Stimulated activated CD8-positive, alpha-beta memory T cell treated with anti-CD3 and anti-CD28 coated beads, Interleukin-4, amount 100 ng/mL, for 48 hours (primary cell): ENCODE measurements at regions not wholly inside any gene's neighbourhood (a gene's known extent, or its start where the extent isn't known, plus 50 kb on each side); places are given as distances from the start of the nearest gene placed in this dataset.

Experiments used
- DNase-seq: peaks from one replicate; pipeline ENCODE4 v3.0.0-alpha.2; 2020

DNA sequence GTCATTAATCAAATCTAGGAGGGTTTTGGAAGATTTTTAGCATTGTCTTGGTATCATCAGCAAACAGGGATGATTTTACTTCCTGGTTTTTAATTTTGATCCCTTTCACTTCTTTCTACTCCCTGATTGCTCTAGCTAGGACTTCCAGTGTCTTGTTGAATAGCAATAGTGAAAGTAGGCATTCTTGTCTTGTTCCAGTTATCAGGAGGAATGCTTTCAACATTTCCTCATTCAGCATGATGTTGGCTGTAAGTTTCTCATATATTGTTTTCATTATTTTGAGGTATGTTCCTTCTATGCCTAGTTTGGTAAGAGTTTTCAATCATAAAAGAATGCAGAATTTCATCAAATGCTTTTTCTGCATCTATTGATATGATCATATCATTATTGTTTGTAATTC, 244.2 kb upstream of the CLEC14A start:
- no peak for DNase-seq

DNA sequence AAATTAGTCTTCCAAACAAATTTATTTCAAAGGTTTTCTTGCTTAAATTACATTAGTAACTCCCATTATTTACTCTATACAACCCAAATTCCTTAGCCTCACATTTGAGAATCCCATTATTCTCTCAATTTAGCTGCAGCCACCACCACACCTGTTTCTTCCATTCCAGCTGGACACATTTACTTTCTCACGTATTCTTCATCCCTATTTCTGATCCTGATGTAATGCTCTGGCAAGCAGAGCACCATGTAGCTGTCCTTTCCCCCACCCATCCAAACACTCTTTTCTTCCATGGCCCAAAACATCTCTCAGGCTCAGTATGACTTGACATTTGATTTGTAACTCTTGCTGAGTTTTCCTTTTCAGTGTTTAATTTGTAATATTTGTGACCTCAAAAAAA, 240.2 kb upstream of the CLEC14A start:
- no peak for DNase-seq

DNA sequence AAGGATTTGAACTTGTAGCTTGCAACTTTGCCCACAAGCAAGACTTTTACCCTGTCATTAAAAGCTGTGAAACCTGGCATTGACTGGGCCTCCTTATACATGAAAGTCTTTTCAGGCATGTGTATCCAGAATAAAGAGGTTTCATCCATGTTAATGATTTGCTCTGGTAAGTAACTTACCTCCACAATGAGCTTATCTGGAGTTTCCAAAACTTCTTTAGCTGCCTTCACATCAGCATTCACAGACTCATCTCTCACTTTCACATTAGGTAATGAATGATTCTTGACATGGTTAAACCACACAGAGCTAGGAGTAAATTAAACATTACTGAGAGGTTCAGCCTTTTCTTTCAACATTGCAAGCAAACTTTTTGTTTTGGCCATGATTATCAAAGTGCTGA, 234.4 kb upstream of the CLEC14A start:
- DNase-seq, result no peak

DNA sequence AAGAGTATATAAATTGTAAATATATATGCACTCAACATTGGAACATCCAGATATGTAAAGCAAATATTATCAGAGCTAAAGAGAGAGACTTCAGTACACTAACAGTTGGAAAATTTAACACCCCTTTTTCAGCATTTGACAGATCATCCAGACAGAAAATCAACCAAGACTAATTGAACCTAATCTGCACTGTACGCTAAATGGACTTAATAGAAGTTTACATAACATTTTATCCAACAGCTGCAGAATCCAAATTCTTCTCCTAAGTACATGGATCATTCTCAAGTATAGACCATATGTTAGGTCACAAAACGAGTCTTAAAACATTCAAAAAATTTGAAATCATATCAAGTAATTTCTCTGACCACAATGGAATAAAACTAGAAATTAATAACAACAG, 229.1 kb upstream of the CLEC14A start:
- no peak for DNase-seq

DNA sequence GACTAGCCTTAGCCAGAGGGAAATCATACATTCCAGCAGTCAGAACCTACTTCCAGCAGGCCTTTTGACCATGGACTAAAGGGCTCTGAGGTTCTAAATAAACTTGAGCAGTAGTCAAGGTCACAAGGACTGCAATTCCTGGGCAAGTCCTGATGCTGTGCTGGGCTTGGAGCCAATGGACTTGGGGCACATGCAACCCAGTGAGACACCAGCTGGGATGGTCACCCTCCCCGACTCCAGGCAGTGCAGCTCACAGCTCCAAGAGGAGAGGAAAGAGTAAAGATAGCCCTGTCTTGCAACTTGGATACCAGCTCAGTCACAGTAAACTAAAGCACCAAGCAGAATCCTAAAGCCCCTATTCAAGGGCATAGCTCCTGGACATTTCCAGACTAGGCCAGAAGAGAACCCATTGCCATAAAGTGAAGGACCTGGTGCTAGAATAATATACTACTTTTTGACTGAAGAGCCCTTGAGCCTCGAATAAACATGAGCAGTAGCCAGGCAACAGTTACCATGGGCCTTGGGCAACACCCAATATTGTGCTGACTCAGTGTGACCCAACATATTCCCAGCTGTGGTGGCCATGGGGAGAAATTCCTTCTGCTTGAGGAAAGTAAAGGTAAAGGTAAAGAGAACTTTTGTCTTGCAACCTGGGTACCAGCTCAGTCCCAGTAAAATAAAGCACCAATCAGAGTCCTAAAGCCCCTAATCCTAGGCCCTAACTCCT, 226.2 kb upstream of the CLEC14A start:
- no peak for DNase-seq

DNA sequence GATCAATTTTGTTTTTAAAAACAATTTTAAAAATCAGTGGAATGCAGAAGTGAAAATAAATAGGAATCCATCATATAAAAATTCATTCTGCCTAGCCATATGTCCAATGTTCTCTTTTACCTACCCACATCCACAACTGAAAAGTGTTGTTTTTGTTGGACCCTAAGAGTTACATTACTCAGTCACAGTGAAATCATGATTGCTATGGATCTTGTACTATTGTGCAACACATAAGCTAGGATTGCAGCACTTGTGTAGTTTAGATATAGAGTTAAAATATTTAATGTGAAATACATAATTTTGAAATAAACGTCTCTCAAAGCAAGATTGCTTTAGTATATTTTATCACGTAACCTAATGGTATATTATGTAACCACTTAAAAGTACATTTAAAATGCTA, 213.3 kb upstream of the CLEC14A start:
- DNase-seq, result no peak

DNA sequence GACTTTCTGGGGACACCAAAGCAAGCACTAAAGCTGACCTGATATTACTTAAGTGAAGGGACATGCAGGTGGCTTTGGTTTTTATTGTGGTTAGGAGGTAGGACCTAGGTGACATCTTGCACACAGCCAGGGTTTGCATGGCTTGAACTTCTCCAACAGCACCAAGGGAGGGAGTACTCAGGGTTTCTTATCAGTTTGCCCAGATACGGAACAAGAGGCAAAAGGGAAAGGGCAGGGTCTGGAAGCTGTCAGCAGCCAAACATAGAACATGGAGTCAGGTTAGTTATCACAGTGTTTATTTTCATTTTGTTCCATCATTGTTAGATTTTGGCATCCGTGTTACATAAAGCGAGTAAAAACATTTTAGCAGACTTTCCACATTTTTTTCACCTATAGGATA, 186.3 kb upstream of the CLEC14A start:
- DNase-seq, result no peak

DNA sequence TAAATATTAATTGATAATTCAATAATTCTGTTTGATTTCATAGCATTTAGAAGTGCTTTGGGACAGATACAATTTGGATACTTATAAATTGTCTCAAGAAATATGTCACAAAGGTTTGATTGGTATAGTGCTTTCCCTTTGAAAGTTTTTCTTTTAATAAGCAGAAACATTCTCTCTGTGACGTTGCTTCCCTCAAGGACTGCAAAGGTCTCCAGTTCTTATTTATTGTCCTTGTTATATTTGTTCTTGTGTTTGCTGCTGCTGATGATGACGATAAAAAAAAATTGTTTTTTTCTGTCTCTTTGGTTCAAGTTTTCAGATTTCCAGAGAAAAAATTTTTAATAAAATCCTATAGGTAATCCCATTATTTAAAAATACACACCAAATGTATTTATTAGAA, 176.3 kb upstream of the CLEC14A start:
- DNase-seq, result no peak

DNA sequence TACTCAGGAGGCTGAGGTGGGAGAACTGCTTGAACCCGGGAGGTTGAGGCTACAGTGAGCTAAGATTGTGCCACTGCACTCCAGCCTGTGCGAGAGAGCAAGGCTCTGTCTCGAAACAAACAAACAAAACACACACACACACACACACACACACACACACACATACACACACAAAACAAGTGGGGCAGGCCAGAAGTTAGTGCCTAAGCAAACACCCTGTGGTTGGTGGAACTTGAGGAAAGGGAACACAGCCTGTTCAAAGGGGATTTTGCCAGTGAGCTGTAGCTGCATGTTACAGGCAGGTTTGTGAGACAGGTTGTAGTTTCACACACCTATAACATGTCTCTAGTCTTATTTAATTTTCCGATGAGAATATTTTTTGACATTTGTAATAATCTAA, 175.3 kb upstream of the CLEC14A start:
- no peak for DNase-seq

DNA sequence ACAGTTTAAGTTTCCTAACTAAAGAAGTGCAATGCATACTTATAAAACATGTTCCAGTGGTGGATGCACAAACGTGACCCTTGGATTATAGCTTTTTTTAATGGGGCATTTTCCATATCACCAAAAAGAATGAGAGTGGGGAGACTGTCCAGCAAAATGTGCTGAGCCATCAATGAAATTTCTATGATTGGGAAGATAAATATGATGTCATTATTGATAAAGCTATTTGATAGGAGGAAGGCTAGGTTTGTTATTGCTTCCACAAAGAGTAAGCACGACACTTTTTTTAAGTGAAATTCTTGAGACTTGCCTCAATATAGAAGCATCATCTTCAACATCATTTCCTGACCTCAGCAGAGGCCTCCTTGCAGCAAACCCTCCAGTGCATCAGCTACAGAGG, 174.6 kb upstream of the CLEC14A start:
- DNase-seq, result no peak

DNA sequence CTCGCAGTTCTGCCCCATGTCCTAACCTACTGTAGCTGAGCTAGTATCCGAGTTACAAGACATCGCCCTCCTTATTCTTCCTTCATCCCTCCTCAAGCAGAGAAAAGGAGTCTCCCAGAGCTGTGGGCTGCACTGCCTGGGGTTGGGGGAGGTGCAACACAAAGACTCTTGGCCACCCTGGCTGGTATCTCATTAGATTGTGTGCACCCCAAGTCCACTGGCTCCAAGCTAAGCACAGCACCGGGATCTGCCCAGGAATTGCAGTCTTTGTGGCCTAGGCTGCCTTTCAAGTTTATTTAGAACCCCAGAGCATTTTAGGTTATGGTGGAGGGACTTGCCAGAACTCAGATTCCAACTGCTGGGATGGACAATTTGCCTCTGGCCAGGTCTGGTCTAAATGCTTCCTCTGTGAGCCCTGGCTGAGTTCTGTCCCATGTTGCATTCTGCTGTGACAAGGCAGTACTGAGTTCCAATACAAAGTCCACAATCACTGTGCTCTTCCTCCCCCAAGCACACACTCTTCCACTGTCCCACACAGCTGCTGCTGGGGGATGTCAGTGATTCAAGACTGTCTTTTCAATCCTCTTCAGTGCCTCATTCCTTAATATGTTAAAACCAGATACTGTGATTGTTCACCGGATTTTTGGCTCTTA, 169.6 kb upstream of the CLEC14A start:
- no peak for DNase-seq

DNA sequence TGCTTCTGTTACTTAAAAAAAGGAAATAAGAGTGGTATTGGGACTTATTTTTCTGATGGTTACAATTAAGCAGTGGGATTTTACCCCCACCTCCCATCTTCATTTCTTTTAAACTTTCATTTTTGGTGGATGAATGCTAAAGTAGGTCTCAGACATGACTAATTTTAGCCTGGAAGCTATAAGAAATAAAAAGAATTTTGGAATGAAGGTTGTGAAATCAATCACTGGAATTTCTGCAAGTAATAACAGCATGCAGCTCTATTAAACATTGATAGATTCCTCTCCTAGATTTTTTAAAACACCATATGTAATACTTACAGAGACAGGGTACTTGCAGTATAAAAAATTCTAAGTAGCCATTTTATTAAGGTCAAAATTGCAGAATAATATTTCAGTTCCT, 164.2 kb upstream of the CLEC14A start:
- DNase-seq, result no peak

DNA sequence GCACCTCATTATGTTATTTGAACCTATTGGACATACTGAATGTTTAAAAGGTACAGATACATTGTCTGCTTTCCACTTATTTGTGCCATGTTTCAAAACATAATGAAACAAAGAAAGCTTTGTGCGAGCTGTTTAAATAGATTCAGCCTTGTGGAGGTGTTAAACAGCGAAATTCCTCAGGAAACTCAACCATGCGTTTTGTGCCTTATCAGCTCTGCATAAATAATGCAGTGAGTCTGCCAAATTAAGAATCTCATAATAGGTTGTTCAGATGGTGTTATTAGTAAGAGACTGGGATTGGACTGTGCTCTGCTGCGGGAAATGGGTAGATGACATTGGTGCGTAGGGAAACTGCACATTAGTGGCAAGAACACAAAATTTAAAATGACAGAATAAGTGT, 163.7 kb upstream of the CLEC14A start:
- no peak for DNase-seq

DNA sequence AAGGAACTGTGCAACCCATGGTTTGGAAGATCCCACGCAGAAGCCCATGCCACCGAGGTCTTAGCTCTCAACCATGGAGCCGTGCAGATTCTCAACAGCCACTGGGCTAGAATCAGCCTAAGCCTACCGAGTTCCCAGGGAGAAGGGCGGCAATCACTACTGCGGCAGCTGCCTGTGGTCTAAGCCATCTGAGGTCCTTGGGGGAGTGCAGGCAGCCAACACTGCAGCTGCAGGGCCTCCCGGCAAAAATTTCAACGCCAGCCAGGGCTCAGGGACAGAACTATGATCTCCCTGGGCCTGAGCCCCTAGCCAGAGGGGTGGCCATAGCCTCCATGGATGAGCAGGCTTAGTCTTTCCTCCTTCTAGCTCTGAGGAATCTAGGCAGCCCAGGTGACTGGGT, 156.8 kb upstream of the CLEC14A start:
- no peak for DNase-seq

DNA sequence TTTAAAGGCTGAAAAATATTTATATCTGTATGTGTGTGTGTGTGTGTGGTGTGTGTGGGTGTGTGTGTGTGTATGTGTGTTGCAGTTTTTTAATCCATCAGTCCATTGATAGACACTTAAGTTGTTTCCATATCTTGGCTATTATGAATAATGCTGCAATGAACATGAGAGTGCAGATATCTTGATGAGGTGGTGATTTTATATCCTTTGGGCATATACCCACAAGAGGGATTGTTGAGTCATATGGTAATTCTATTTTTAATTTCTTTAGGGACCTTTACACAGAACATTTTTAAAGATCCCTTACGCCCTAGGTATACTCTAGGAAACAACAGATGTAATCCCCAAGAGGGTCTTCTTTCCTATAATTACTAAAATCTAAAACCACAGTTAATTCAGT, 154.5 kb upstream of the CLEC14A start:
- no peak for DNase-seq

DNA sequence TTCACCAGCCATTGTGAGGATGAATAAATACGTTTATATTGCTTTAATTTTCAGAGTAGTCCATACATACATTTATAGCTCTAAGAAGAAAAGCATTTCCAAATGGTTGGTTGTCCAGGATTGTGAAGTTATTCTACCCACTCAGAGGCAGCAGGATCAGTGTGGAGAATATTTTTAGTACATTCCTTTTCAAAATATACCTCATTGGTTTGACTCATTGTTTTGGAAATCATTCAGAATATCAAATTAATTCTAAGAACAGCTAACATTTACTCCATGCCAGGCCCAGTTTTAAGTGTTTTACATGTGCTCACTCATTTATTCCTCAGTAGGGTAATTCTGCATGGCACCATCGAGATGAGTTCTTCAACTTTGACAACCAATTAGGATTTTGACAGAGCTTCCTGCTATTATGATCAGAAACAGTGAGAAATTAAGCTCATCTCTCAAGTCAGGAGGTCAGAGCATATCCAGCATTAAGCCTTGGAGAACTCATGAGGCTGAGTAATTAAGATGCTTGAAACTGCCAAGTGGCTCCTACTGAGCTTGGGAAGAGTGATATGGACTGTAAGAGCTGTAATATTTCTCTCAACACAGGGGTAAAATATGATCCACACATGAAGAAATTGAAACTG, 153.3 kb upstream of the CLEC14A start:
- no peak for DNase-seq

DNA sequence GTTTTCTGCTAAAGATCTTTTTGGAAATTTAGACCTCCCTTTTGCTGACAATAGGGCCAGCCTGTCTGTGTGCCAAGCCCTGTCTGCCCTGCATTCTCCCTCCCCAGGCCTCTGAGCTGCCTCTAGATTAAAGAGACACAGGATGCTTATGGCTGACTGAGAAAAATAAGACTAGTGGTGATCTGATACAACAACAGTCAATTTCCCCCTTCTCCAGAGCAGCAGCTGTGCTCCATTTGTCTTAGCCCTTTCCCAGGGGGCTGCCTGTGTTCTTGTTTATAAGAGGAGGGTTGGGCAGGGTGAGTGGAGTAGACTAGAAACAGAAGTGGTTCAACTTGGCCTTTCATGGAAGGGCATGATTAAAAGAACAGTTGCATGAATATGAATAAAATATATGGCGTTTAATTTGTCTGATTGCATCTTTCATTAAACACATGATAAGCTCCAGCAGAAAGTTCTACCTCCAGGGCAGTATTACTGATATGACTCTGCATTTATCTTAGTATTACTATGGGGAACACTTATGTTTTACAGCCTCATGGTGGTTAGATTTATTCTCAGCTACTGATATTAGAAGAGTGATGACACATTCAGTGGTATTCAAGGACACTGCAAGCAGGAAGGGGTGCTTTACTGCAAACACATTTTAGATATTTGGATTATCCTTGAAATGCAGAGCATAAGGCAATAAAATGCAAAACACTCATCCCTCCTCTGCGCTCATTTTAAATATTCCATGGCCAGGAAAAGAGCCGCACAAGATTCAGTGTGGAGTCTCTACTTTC, 150.2 kb upstream of the CLEC14A start:
- DNase-seq, result no peak

DNA sequence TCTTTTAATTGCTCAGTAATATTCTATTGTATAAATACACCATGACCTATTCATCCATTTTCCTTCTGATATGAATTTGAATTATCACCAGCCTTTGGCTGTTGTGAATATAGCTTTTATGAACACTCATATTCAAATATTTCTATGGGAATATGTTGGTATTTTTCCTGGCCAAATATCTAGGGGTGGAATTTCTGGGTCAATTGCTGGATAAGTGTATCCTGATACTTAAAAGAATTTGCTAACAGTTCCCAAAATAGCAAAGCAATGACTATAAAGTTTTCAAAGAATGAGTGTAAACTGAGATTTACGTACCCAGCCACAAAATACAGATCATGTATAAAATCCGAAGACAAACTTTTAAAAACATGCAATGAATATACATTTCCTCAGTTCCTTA, 148.7 kb upstream of the CLEC14A start:
- DNase-seq, result no peak

DNA sequence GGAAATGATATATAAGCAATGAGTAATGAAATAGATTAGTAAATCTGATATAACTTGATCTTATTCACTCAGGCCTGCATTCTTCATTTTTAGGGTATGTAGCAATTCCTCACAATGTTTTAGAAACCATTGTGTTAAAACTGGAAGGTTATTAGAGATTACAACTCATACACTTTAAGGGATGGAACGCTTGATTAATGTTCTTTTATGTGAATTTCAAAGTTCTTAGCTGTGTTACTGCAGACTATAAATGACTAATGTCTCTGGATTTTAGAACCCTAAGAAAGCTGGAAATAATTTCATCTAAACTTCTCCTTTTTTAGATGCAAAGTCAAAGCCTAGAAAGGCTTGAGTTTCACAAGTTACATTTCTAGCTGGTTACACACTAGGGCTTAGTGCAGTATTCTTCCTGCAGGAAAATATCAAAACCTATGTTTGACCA, 148.2 kb upstream of the CLEC14A start:
- DNase-seq, result no peak

DNA sequence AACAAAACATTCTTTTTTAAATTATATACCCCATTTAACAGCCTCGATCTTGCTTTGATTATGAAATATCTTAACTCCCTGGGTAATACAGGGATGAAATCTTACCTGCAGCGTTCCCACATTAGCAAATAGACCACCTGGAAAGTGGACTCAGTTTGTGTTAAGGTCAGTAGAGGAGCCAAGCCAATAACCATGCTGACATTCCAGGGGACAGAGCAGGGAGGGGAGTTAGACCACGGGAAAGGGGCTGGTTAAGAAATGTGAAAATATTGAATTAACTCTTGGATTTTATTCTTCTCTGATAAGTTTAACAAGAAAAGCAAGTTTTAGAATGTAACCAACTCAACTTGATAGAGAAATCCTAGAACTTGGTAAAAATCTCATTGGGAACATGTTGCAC, 144.9 kb upstream of the CLEC14A start:
- no peak for DNase-seq

DNA sequence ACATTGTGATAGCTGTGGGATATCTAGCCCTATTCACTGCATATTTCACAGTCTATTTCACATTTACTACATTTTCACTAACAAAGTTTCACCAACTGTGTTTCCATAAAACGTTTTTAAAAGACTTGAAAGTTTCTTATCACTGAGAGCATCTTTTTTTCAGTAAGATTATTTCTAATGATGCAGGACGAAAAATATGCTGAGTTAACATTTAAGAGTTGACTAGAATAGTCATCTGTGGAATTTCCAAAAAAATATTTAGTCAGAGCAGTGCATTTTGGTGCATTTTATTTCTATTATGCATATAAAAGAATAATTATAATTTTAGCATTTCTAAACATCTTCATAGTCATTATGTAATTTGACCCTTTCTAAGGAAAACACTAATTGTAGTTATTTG, 143.8 kb upstream of the CLEC14A start:
- DNase-seq, result no peak

DNA sequence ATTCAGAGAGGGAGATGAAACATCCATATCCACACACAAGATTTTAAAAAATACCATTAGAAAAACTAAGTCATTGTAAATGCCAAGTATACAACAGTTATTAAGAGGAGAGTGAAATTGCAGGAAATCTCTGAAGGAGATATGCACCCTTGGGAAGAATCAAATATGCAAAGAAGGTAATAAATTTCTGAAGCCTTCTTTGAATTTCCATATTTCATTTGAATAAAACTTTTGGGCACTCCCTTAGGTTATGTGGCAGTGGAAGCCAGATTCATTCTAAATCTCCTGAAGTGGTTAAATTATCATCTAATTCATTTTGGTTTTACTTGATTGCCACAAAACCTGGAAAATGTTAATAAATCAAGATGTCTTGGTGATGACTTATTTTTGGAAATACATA, 138.9 kb upstream of the CLEC14A start:
- no peak for DNase-seq

DNA sequence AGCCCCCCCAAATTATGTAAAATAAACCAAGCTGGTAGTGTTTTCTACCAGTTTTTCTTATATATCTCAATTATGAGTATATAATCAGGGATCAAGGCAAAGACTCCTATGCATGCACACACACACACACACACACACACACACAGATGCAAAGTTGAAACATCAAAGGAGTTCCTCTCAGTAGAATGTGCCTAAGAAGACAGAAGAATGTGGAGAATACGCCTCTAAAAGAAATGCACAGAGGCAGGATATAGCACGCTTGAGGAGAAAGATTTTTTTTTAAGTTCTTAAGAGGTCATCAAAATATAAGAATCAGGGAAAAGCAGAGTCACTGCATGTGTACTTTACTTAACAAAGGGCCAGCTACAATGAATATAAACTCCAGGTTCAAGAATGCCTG, 138.2 kb upstream of the CLEC14A start:
- no peak for DNase-seq

DNA sequence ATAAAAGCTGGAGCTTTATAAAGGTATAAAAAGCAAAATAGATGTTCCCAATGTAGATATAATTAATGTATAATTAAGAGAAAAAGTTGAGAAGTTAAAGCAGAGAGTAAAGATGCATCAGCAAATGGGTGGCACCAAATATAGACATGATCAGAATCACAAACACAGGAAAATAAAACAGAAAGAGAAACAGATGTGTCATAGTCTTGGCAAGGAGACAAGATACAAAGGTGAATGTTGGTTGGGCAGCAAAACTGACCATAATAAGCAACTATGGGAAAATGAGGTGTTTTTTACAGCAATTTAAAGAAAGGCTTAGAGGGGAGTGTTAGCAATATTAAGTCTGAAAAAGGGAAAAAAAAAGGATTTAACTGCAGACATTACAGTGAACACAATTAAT, 135.4 kb upstream of the CLEC14A start:
- no peak for DNase-seq
